NCI-H187 (cell line): ENCODE measurements at regions not wholly inside any gene's neighbourhood (a gene's known extent, or its start where the extent isn't known, plus 50 kb on each side); places are given as distances from the start of the nearest gene placed in this dataset.

Experiments used
- DNase-seq, 2 experiments: peaks; one replicate each; lab custom pipeline; 2025; lab: John Stamatoyannopoulos, UW

- no peak for DNase-seq
These were observed 427.4 kb downstream of the GATA3 start for GRCh38 chr10:8481718-8482504.

- DNase-seq: no peak
These were observed 430.5 kb downstream of the GATA3 start for GRCh38 chr10:8485032-8485431.

GRCh38 chr10:8487346-8487745 is 432.9 kb downstream of the GATA3 start:
- DNase-seq: no peak

- DNase-seq: no peak
These were observed 434.7 kb downstream of the GATA3 start for GRCh38 chr10:8489232-8489631.

- no peak for DNase-seq
These were observed 435.3 kb downstream of the GATA3 start for GRCh38 chr10:8489823-8490222.

GRCh38 chr10:8498290-8498689 is 443.8 kb downstream of the GATA3 start:
- DNase-seq: no peak

GRCh38 chr10:8498881-8499280 is 444.4 kb downstream of the GATA3 start:
- DNase-seq: no peak

GRCh38 chr10:8499312-8499711 is 444.8 kb downstream of the GATA3 start:
- no peak for DNase-seq

- DNase-seq: no peak
These were observed 445.4 kb downstream of the GATA3 start for GRCh38 chr10:8499752-8500390.

- no peak for DNase-seq
These were observed 448.1 kb downstream of the GATA3 start for GRCh38 chr10:8502573-8502972.

- no peak for DNase-seq
These were observed 450.0 kb downstream of the GATA3 start for GRCh38 chr10:8504499-8504898.

GRCh38 chr10:8507156-8507555 is 452.7 kb downstream of the GATA3 start:
- DNase-seq: no peak

- DNase-seq: no peak
These were observed 454.4 kb downstream of the GATA3 start for GRCh38 chr10:8508882-8509281.

- no peak for DNase-seq
These were observed 456.0 kb downstream of the GATA3 start for GRCh38 chr10:8510471-8510870.

GRCh38 chr10:8511026-8511425 is 456.5 kb downstream of the GATA3 start:
- no peak for DNase-seq

- no peak for DNase-seq
These were observed 459.0 kb downstream of the GATA3 start for GRCh38 chr10:8513155-8514147.

- DNase-seq: no peak
These were observed 465.9 kb downstream of the GATA3 start for GRCh38 chr10:8520382-8520781.

GRCh38 chr10:8527773-8528172 is 473.3 kb downstream of the GATA3 start:
- no peak for DNase-seq

GRCh38 chr10:8531116-8531515 is 476.6 kb downstream of the GATA3 start:
- no peak for DNase-seq

- DNase-seq: no peak
These were observed 478.2 kb downstream of the GATA3 start for GRCh38 chr10:8532647-8533046.

- no peak for DNase-seq
These were observed 479.0 kb downstream of the GATA3 start for GRCh38 chr10:8533462-8533861.

GRCh38 chr10:8534096-8534495 is 479.6 kb downstream of the GATA3 start:
- no peak for DNase-seq
